ENCODE measurements at regions not wholly inside any gene's neighbourhood (a gene's known extent, or its start where the extent isn't known, plus 50 kb on each side); places are given as distances from the start of the nearest gene placed in this dataset.

GRCh38 chr9:90175865-90176264, 466.8 kb downstream of the DIRAS2 start:
- CTCF ChIA-PET: interaction anchor here (1.9 kb wide), 1 partner anchor 32 kb away, joined by 10 read pairs; no protein-coding TSS in a partner anchor
- H3F3A ChIP-seq (replicated peaks; ENCODE audit: insufficient read depth): no peaks in the 10 kb centered on the region
- DNase-seq: no peak

More at GRCh38 chr9:90175865-90176264, 466.8 kb downstream of the DIRAS2 start:
- Histone ChIP-seq H3K79me2 (ENCODE audit: insufficient read depth) (no peaks in the 10 kb centered on the region), H3K36me3 (replicated peaks in 1 of 2; ENCODE audit: control insufficient read depth in 1 of 2, insufficient read depth in 2 of 2, low read length in 1 of 2) (no peaks in the 10 kb centered on the region), H3K4me2 (no peak overlapping the region), H3K27ac (ENCODE audit: low read depth in 2 of 2, low read length in 1 of 2) (no peak overlapping the region), H4K20me1 (ENCODE audit: insufficient read depth) (no peaks in the 10 kb centered on the region), H3K9me2 (no peaks in the 10 kb centered on the region), H2AFZ (ENCODE audit: low read depth) (no peak overlapping the region), H3K9ac (no peak overlapping the region), H3K27me3 (ENCODE audit: insufficient read depth) (no peaks in the 10 kb centered on the region), H3K4me3 (ENCODE audit: low read depth in 2 of 2, low read length in 1 of 2) (no peak overlapping the region), H3K9me3 (no peaks in the 10 kb centered on the region), H3K4me1 (ENCODE audit: control insufficient read depth in 1 of 2, insufficient read depth in 2 of 2, low read depth in 1 of 2, low read length in 1 of 2) (no peaks in the 10 kb centered on the region; a peak in 1 of 4 replicates)
- POLR2A ChIA-PET: no interaction called here
- TF ChIP-seq SMC3 (IDR thresholded peaks at IDR 0.05; ENCODE audit: low read depth, low read length) (no peak), RFX5 (IDR thresholded peaks at IDR 0.05; ENCODE audit: low read length) (no peak), POLR2AphosphoS5 (IDR thresholded peaks at IDR 0.05; ENCODE audit: low read depth, low read length) (no peak), FOSL2 (IDR thresholded peaks at IDR 0.05; ENCODE audit: borderline replicate concordance, low read depth) (no peak), TCF12 (IDR thresholded peaks at IDR 0.05) (no peak), USF1 (IDR thresholded peaks at IDR 0.05; ENCODE audit: borderline replicate concordance, low read depth) (no peak), MXI1 (IDR thresholded peaks at IDR 0.05; ENCODE audit: low read depth, low read length) (no peak), IRF3 (IDR thresholded peaks at IDR 0.05; ENCODE audit: low read depth, low read length) (no peak), CTCF (IDR thresholded peaks at IDR 0.05) (no peak), MEF2A (IDR thresholded peaks at IDR 0.05; ENCODE audit: borderline replicate concordance, low read depth) (no peak), JUND (IDR thresholded peaks at IDR 0.05) (no peak), FOXJ3 (CRISPR knock-in tag; IDR thresholded peaks at IDR 0.05) (no peak), RAD21 (IDR thresholded peaks at IDR 0.05; ENCODE audit: low read length) (no peak), RCOR1 (IDR thresholded peaks at IDR 0.05; ENCODE audit: low read length) (no peak), GABPA (IDR thresholded peaks at IDR 0.05; ENCODE audit: low read depth) (no peak), GATA2 (CRISPR knock-in tag; IDR thresholded peaks at IDR 0.05) (no peak), ZBTB33 (IDR thresholded peaks at IDR 0.05; ENCODE audit: borderline replicate concordance, low read depth) (no peak), YY1 (IDR thresholded peaks at IDR 0.05; ENCODE audit: low read depth) (no peak), USF2 (IDR thresholded peaks at IDR 0.05; ENCODE audit: borderline replicate concordance, low read depth, low read length) (no peak)
- WGBS (ENCODE audit: low lambda C conversion rate): 51% methylated on average over 4 of the region's 4 CpGs

Measured in SK-N-SH (cell line).